VCaP (cell line): ENCODE measurements at regions not wholly inside any gene's neighbourhood (a gene's known extent, or its start where the extent isn't known, plus 50 kb on each side); places are given as distances from the start of the nearest gene placed in this dataset.

ENCODE experiments used
- H3K27ac ChIP-seq: fragments of 450-650 bp; 2 replicates; pipeline ENCODE4 v1.5.1; 2017
- CTCF ChIP-seq: fragments of 450-650 bp; conservative IDR thresholded peaks from 2 replicates; pipeline ENCODE4 v1.5.1; 2017; ENCODE audit warnings: mild to moderate bottlenecking, moderate library complexity

- no peak for TF ChIP-seq CTCF
- H3K27ac ChIP-seq = no peak overlapping the region
These were observed 60.7 kb upstream of the RNF24 start for GRCh38 chr20:4076033-4076432.

GRCh38 chr20:4074877-4075455 is 59.6 kb upstream of the RNF24 start:
- no peak for TF ChIP-seq CTCF
- H3K27ac ChIP-seq = no peak overlapping the region

- no peak overlapping the region for H3K27ac ChIP-seq
- TF ChIP-seq CTCF = no peak
These were observed 58.7 kb upstream of the RNF24 start for GRCh38 chr20:4073852-4074741.

GRCh38 chr20:4071178-4071693 is 55.9 kb upstream of the RNF24 start:
- no peak overlapping the region for H3K27ac ChIP-seq
- no peak for TF ChIP-seq CTCF

GRCh38 chr20:4070323-4071177 is 55.2 kb upstream of the RNF24 start:
- H3K27ac ChIP-seq = no peak overlapping the region
- no peak for TF ChIP-seq CTCF

- TF ChIP-seq CTCF = no peak
- H3K27ac ChIP-seq = no peak overlapping the region
These were observed 54.4 kb upstream of the RNF24 start for GRCh38 chr20:4069751-4070150.

GRCh38 chr20:4068708-4069107 is 53.4 kb upstream of the RNF24 start:
- no peak for TF ChIP-seq CTCF
- no peak overlapping the region for H3K27ac ChIP-seq
